Breast epithelium (tissue), 4 donors: ENCODE measurements at regions not wholly inside any gene's neighbourhood (a gene's known extent, or its start where the extent isn't known, plus 50 kb on each side); places are given as distances from the start of the nearest gene placed in this dataset.

Experiments
- DNase-seq, 2 donors: peaks; one replicate each; pipeline ENCODE4 v3.0.0-alpha.2; 2019; ENCODE audit warnings: low spot score in 2 of 2
- H3K27ac ChIP-seq, 2 donors: fragments of 200-600 bp; sonication (generic) in 1 of 2; one replicate each; pipeline ENCODE4 v1.5.1; 2016 to 2019; ENCODE audit warnings: mild to moderate bottlenecking in 1 of 2
- H3K27me3 ChIP-seq, 2 donors: fragments of 200-600 bp; sonication (generic) in 1 of 2; one replicate each; pipeline versions ENCODE4 v1.5.1 to v1.6.0; 2017 to 2019; ENCODE audit warnings: control low read depth in 1 of 2, mild to moderate bottlenecking in 1 of 2
- H3K36me3 ChIP-seq: fragments of 200-600 bp; one replicate; pipeline ENCODE4 v1.5.1; 2019
- H3K4me1 ChIP-seq, 2 donors: fragments of 200-600 bp; sonication (generic); one replicate each; pipeline ENCODE4 v1.5.1; 2016 to 2019; ENCODE audit warnings: control low read depth in 1 of 2
- H3K4me3 ChIP-seq, 3 donors: fragments of 200-600 bp; sonication (generic); 1 replicate in 2 of 3; 2 replicates in 1 of 3; pipeline ENCODE4 v1.5.1; 2016 to 2019; ENCODE audit warnings: mild to moderate bottlenecking in 3 of 3, moderate library complexity in 2 of 3
- H3K9me3 ChIP-seq, 2 donors: fragments of 200-600 bp; sonication (generic) in 1 of 2; one replicate each; pipeline ENCODE4 v1.5.1; 2016 to 2019; ENCODE audit warnings: control low read depth in 1 of 2
- POLR2A ChIP-seq: fragments of 450-650 bp; IDR thresholded peaks from one replicate; pipeline ENCODE4 v1.6.1; 2016; ENCODE audit warnings: antibody characterized with exemption, mild to moderate bottlenecking, moderate library complexity
- POLR2AphosphoS5 ChIP-seq, 3 donors: sonication (generic); formaldehyde crosslinking; IDR thresholded peaks; one replicate each; pipeline ENCODE4 v1.6.1; 2017; ENCODE audit warnings: antibody characterized with exemption in 3 of 3
- intact Hi-C: fragments of 100-400 bp; cut with DNase I; formaldehyde crosslinking; loops from one replicate; pipeline ENCODE4 v1.15.1; 2023; ENCODE audit warnings: low total_unique reads
- TF ChIP-seq, protein P1 (sequence below), 3 donors: fragments of 450-650 bp; IDR thresholded peaks; one replicate each; pipeline ENCODE4 v1.5.1; 2016 to 2017; ENCODE audit warnings: antibody characterized with exemption in 3 of 3, mild to moderate bottlenecking in 3 of 3, moderate library complexity in 3 of 3

DNA sequence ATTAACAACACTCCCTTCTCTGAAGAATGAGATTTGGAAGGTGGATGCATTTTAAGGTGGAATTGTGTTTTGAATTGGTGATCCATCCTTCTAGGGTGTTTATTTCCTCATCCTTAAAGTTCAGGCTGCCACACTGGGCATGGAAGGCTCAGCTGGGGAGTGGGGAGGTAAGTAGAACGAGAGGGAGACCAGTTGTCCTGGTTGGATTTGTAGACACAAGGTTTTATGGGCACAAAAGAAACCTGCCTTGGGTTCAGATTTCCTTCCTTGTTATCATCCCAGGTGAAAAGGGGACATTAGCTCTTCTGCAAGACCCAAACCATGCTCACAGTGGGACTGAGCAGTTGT, 101.0 kb upstream of the SIX3 start:
- Histone ChIP-seq H3K9me3 (no peaks in the 10 kb centered on the region), H3K4me3 (no peak overlapping the region), H3K4me1 (no peaks in the 10 kb centered on the region), H3K36me3 (no peaks in the 10 kb centered on the region), H3K27ac (no peak overlapping the region), H3K27me3 (peaks cover 0 to 3% of the 10 kb centered on the region in 2 donors)
- no peak for DNase-seq
- intact Hi-C loops, result no loop called here
- TF ChIP-seq POLR2AphosphoS5 (IDR thresholded peaks at IDR 0.05), result no peak
- TF ChIP-seq, protein P1, sequence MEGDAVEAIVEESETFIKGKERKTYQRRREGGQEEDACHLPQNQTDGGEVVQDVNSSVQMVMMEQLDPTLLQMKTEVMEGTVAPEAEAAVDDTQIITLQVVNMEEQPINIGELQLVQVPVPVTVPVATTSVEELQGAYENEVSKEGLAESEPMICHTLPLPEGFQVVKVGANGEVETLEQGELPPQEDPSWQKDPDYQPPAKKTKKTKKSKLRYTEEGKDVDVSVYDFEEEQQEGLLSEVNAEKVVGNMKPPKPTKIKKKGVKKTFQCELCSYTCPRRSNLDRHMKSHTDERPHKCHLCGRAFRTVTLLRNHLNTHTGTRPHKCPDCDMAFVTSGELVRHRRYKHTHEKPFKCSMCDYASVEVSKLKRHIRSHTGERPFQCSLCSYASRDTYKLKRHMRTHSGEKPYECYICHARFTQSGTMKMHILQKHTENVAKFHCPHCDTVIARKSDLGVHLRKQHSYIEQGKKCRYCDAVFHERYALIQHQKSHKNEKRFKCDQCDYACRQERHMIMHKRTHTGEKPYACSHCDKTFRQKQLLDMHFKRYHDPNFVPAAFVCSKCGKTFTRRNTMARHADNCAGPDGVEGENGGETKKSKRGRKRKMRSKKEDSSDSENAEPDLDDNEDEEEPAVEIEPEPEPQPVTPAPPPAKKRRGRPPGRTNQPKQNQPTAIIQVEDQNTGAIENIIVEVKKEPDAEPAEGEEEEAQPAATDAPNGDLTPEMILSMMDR (IDR thresholded peaks at IDR 0.05), result no peak
- TF ChIP-seq POLR2A, result no peak

DNA sequence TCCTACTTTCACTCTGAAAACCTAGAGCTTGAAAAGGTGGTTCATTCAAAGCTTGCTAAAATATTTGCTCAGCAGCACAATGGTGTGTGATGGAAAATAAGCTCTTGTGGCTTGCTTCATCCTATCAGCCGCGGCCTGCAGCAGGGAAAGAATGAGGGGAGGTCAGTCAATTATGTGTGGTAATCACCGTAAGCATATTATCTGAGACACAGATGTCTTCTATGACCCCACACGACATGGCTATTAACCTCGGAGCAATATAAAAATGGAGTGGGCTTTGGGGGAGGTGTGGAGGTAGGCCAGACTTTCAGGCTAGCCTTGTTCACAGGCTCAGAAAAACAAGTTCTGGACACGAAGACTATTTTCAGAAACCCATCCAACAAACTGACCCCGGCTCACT, 98.4 kb upstream of the SIX3 start:
- H3K27ac ChIP-seq, result no peak overlapping the region
- H3K27me3 ChIP-seq, result peaks cover 0 to 3% of the 10 kb centered on the region in 2 donors
- H3K36me3 ChIP-seq, result no peaks in the 10 kb centered on the region
- intact Hi-C loops, result no loop called here
- no peaks in the 10 kb centered on the region for H3K9me3 ChIP-seq
- TF ChIP-seq POLR2A (no peak), POLR2AphosphoS5 (IDR thresholded peaks at IDR 0.05) (no peak)
- TF ChIP-seq, protein P1 (IDR thresholded peaks at IDR 0.05), result no peak
- H3K4me3 ChIP-seq, result no peak overlapping the region
- no peaks in the 10 kb centered on the region for H3K4me1 ChIP-seq
- no peak for DNase-seq

- no peak overlapping the region for H3K27ac ChIP-seq
- H3K36me3 ChIP-seq, result no peaks in the 10 kb centered on the region
- peaks cover 0 to 3% of the 10 kb centered on the region in 2 donors for H3K27me3 ChIP-seq
- H3K4me1 ChIP-seq, result no peaks in the 10 kb centered on the region
- H3K9me3 ChIP-seq, result no peaks in the 10 kb centered on the region
- TF ChIP-seq POLR2A (no peak), POLR2AphosphoS5 (IDR thresholded peaks at IDR 0.05) (no peak)
- TF ChIP-seq, protein P1 (IDR thresholded peaks at IDR 0.05), result no peak
- no peak overlapping the region for H3K4me3 ChIP-seq
- DNase-seq, result no peak
- intact Hi-C loops, result no loop called here
Observed at GRCh38 chr2:44843641-44844310, 97.7 kb upstream of the SIX3 start.

GRCh38 chr2:44844651-44845270, 96.7 kb upstream of the SIX3 start:
- H3K27me3 ChIP-seq, result peaks cover 0 to 7% of the 10 kb centered on the region in 2 donors
- H3K9me3 ChIP-seq, result no peaks in the 10 kb centered on the region
- no peak overlapping the region for H3K4me3 ChIP-seq
- intact Hi-C loops, result no loop called here
- TF ChIP-seq POLR2AphosphoS5 (IDR thresholded peaks at IDR 0.05) (no peak), POLR2A (no peak)
- TF ChIP-seq, protein P1 (IDR thresholded peaks at IDR 0.05), result no peak
- H3K36me3 ChIP-seq, result no peaks in the 10 kb centered on the region
- DNase-seq, result no peak
- no peak overlapping the region for H3K27ac ChIP-seq
- no peaks in the 10 kb centered on the region for H3K4me1 ChIP-seq

- no peak for DNase-seq
- Histone ChIP-seq H3K36me3 (no peaks in the 10 kb centered on the region), H3K9me3 (no peaks in the 10 kb centered on the region), H3K27ac (no peak overlapping the region), H3K4me1 (no peaks in the 10 kb centered on the region), H3K27me3 (peaks cover 0 to 7% of the 10 kb centered on the region in 2 donors), H3K4me3 (no peak overlapping the region)
- TF ChIP-seq, protein P1 (IDR thresholded peaks at IDR 0.05), result no peak
- TF ChIP-seq POLR2AphosphoS5 (IDR thresholded peaks at IDR 0.05) (no peak), POLR2A (no peak)
- intact Hi-C loops, result no loop called here
Observed at GRCh38 chr2:44848026-44848425, 93.5 kb upstream of the SIX3 start.
